ENCODE measurements at regions not wholly inside any gene's neighbourhood (a gene's known extent, or its start where the extent isn't known, plus 50 kb on each side); places are given as distances from the start of the nearest gene placed in this dataset.

GRCh38 chr4:117777721-117778120, 256.6 kb upstream of the NDST3 start:
- no peak overlapping the region for H3K27ac Mint-ChIP-seq
- TF ChIP-seq CTCF (IDR thresholded peaks at IDR 0.05) = no peak
- Histone ChIP-seq H3K27me3 (ENCODE audit: control insufficient read depth, insufficient read depth, low read length) (no peaks in the 10 kb centered on the region), H3K4me3 (ENCODE audit: low read length) (no peak overlapping the region), H3K27ac (ENCODE audit: low read length) (no peak overlapping the region), H3K36me3 (ENCODE audit: control insufficient read depth, insufficient read depth, low read length) (no peaks in the 10 kb centered on the region), H3K9me3 (ENCODE audit: control insufficient read depth, insufficient read depth, low read length) (no peaks in the 10 kb centered on the region), H3K4me1 (ENCODE audit: control insufficient read depth, insufficient read depth, low read length) (no peaks in the 10 kb centered on the region)
- H3K4me1 Mint-ChIP-seq = no peaks in the 10 kb centered on the region
- WGBS (ENCODE audit: insufficient coverage) = 76% methylated on average over 1 of the region's 1 CpG
- no peaks in the 10 kb centered on the region for H3K36me3 Mint-ChIP-seq
- intact Hi-C loops (cut with micrococcal nuclease) = no loop called here
- H3K4me3 Mint-ChIP-seq = no peak overlapping the region
- no peaks in the 10 kb centered on the region for H3K27me3 Mint-ChIP-seq (ENCODE audit: low read depth in 2 of 2)
- no peak for DNase-seq
- ATAC-seq = no peak
- peaks cover 8 to 12% of the 10 kb centered on the region in 2 donors for H3K9me3 Mint-ChIP-seq

GRCh38 chr4:117783716-117784115, 250.6 kb upstream of the NDST3 start:
- no peak for DNase-seq
- no peak for ATAC-seq
- no peak overlapping the region for H3K4me3 ChIP-seq (ENCODE audit: low read length)
- H3K9me3 ChIP-seq (ENCODE audit: control insufficient read depth, insufficient read depth, low read length) = no peaks in the 10 kb centered on the region
- no peaks in the 10 kb centered on the region for H3K27me3 ChIP-seq (ENCODE audit: control insufficient read depth, insufficient read depth, low read length)
- intact Hi-C loops (cut with micrococcal nuclease) = no loop called here
- H3K9me3 Mint-ChIP-seq = peaks cover 6 to 9% of the 10 kb centered on the region in 2 donors
- H3K27ac Mint-ChIP-seq = no peak overlapping the region
- no peaks in the 10 kb centered on the region for H3K27me3 Mint-ChIP-seq (ENCODE audit: low read depth in 2 of 2)
- TF ChIP-seq CTCF (IDR thresholded peaks at IDR 0.05) = no peak
- no peaks in the 10 kb centered on the region for H3K4me1 Mint-ChIP-seq
- WGBS (ENCODE audit: insufficient coverage) = 83% methylated on average over 2 of the region's 2 CpGs
- H3K4me3 Mint-ChIP-seq = no peak overlapping the region
- H3K4me1 ChIP-seq (ENCODE audit: control insufficient read depth, insufficient read depth, low read length) = no peaks in the 10 kb centered on the region
- no peaks in the 10 kb centered on the region for H3K36me3 ChIP-seq (ENCODE audit: control insufficient read depth, insufficient read depth, low read length)
- H3K27ac ChIP-seq (ENCODE audit: low read length) = no peak overlapping the region
- no peaks in the 10 kb centered on the region for H3K36me3 Mint-ChIP-seq

GRCh38 chr4:117784266-117784665, 250.0 kb upstream of the NDST3 start:
- no peaks in the 10 kb centered on the region for H3K9me3 ChIP-seq (ENCODE audit: control insufficient read depth, insufficient read depth, low read length)
- Mint-ChIP-seq H3K4me1 (no peaks in the 10 kb centered on the region), H3K4me3 (no peak overlapping the region), H3K27me3 (ENCODE audit: low read depth in 2 of 2) (no peaks in the 10 kb centered on the region), H3K9me3 (peaks cover 6 to 9% of the 10 kb centered on the region in 2 donors), H3K36me3 (no peaks in the 10 kb centered on the region), H3K27ac (no peak overlapping the region)
- no peak for TF ChIP-seq CTCF (IDR thresholded peaks at IDR 0.05)
- H3K4me3 ChIP-seq (ENCODE audit: low read length) = no peak overlapping the region
- DNase-seq = no peak
- no peak for ATAC-seq
- H3K36me3 ChIP-seq (ENCODE audit: control insufficient read depth, insufficient read depth, low read length) = no peaks in the 10 kb centered on the region
- no peaks in the 10 kb centered on the region for H3K4me1 ChIP-seq (ENCODE audit: control insufficient read depth, insufficient read depth, low read length)
- no peak overlapping the region for H3K27ac ChIP-seq (ENCODE audit: low read length)
- 100% methylated on average over 1 of the region's 2 CpGs for WGBS (ENCODE audit: insufficient coverage)
- H3K27me3 ChIP-seq (ENCODE audit: control insufficient read depth, insufficient read depth, low read length) = no peaks in the 10 kb centered on the region
- intact Hi-C loops (cut with micrococcal nuclease) = no loop called here

GRCh38 chr4:117786566-117786965, 247.7 kb upstream of the NDST3 start:
- no peaks in the 10 kb centered on the region for H3K36me3 Mint-ChIP-seq
- intact Hi-C loops (cut with micrococcal nuclease) = no loop called here
- Histone ChIP-seq H3K36me3 (ENCODE audit: control insufficient read depth, insufficient read depth, low read length) (no peaks in the 10 kb centered on the region), H3K27ac (ENCODE audit: low read length) (no peak overlapping the region), H3K4me1 (ENCODE audit: control insufficient read depth, insufficient read depth, low read length) (no peaks in the 10 kb centered on the region), H3K4me3 (ENCODE audit: low read length) (no peak overlapping the region), H3K9me3 (ENCODE audit: control insufficient read depth, insufficient read depth, low read length) (no peaks in the 10 kb centered on the region), H3K27me3 (ENCODE audit: control insufficient read depth, insufficient read depth, low read length) (no peaks in the 10 kb centered on the region)
- H3K4me3 Mint-ChIP-seq = no peak overlapping the region
- no peaks in the 10 kb centered on the region for H3K4me1 Mint-ChIP-seq
- WGBS (ENCODE audit: insufficient coverage) = 91% methylated on average over 2 of the region's 2 CpGs
- H3K27ac Mint-ChIP-seq = no peak overlapping the region
- no peak for DNase-seq
- no peak for ATAC-seq
- no peaks in the 10 kb centered on the region for H3K27me3 Mint-ChIP-seq (ENCODE audit: low read depth in 2 of 2)
- H3K9me3 Mint-ChIP-seq = peaks cover 13 to 18% of the 10 kb centered on the region in 2 donors
- no peak for TF ChIP-seq CTCF (IDR thresholded peaks at IDR 0.05)

Measured in natural killer cell (primary cell).